HUES48 (cell line): ENCODE measurements at regions not wholly inside any gene's neighbourhood (a gene's known extent, or its start where the extent isn't known, plus 50 kb on each side); places are given as distances from the start of the nearest gene placed in this dataset.

Experiments
- H3K27ac ChIP-seq: one replicate; pipeline ENCODE4 v1.7.0; 2013; ENCODE audit warnings: low read depth, low read length, inconsistent platforms
- H3K27me3 ChIP-seq: 2 replicates; pipeline ENCODE4 v1.6.1; 2013; ENCODE audit warnings: mild to moderate bottlenecking, low read length; ENCODE audit not compliant: control insufficient read depth, insufficient read depth
- H3K36me3 ChIP-seq: 2 replicates; pipeline ENCODE4 v1.6.1; 2013; ENCODE audit warnings: low read length; ENCODE audit not compliant: control insufficient read depth, insufficient read depth
- H3K4me1 ChIP-seq: 2 replicates; pipeline ENCODE4 v1.6.1; 2013; ENCODE audit warnings: mild to moderate bottlenecking, low read length; ENCODE audit not compliant: control insufficient read depth, insufficient read depth
- H3K4me3 ChIP-seq: 2 replicates; pipeline ENCODE4 v1.5.1; 2013; ENCODE audit warnings: mild to moderate bottlenecking, low read depth, low read length
- H3K9ac ChIP-seq: 2 replicates; pipeline ENCODE4 v1.6.1; 2013; ENCODE audit warnings: mild to moderate bottlenecking, low read depth, low read length, moderate library complexity
- H3K9me3 ChIP-seq: 2 replicates; pipeline ENCODE4 v1.6.1; 2013; ENCODE audit warnings: low read length; ENCODE audit not compliant: control insufficient read depth, insufficient read depth

DNA sequence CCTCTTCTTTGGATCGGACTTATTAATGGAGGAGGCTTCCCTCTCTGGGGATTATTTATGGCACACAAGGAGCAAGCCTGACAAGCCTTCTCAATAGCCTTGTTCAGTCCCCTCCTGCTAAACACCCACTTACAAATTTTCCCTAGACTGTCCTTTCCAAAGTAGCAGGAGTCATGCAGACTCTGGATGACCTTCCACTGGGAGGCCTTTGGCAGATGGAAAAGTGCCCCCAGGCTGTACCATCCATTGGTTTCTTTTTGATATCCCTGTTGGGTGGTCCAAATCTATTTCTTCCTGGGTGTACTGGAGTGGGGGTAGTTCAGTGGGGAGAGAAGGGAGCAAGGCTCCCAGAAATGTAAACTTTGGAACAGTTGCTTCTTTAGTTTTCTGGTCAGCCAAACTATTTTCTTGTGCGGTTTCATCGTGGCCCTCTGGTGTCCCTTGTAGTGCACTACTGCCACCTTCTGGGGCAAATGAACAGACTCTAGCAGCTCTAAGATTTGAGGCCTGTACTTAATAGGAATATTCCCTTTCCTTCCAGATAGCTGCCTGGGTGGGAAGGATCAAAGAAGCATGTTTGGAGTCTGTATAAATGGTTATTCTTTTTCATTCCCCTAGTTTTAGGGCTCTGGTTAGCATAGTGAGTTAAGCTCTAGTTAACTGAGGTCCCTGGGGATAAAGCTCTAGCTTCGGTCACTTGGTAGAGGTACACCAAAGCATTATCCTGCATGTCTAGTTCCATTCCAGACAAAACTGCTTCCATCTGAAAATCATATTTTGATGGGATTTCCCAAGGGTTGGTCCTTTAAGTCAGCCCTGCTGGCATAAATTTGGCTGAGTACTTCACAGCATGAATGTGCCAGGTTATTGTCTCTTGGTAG, 409.5 kb downstream of the SLC6A15 start:
- Histone ChIP-seq H3K27me3 (no peaks in the 10 kb centered on the region), H3K9ac (no peak overlapping the region), H3K4me3 (no peak overlapping the region), H3K27ac (no peak overlapping the region), H3K9me3 (no peaks in the 10 kb centered on the region), H3K4me1 (no peaks in the 10 kb centered on the region), H3K36me3 (no peaks in the 10 kb centered on the region)

DNA sequence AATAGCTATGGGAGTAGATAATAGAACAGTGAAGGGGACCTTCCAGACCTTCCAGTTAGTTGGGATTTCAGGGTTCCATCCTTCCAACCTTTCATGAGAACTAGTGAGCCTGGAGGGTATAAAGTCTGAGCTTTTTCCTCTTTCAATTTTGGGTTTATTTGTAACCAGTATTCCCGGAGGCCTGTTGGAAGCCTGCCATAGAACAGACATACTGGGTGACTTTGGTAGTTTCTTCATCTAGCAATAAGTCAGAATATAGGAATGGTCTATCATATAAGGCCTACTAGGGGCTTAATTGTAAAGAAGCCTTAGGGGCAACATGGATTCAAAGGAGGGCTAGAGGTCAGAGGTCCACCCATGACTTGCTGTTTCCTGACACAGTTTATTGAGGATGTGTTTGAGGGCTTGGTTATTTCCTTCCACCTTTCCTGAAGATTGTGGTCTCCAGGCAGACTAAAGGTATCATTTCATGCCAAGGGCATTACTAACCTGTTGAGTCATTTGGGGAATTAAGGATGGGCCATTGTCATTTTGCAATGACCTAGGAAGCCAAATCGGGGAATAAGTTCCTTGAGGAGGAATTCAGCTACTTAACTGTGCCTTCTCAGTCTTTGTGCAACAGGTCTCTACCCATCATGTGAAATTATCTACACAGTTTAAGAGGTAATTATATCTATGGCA, 410.3 kb downstream of the SLC6A15 start:
- Histone ChIP-seq H3K27me3 (no peaks in the 10 kb centered on the region), H3K36me3 (no peaks in the 10 kb centered on the region), H3K4me3 (no peak overlapping the region), H3K4me1 (no peaks in the 10 kb centered on the region), H3K9ac (no peak overlapping the region), H3K9me3 (no peaks in the 10 kb centered on the region), H3K27ac (no peak overlapping the region)

DNA sequence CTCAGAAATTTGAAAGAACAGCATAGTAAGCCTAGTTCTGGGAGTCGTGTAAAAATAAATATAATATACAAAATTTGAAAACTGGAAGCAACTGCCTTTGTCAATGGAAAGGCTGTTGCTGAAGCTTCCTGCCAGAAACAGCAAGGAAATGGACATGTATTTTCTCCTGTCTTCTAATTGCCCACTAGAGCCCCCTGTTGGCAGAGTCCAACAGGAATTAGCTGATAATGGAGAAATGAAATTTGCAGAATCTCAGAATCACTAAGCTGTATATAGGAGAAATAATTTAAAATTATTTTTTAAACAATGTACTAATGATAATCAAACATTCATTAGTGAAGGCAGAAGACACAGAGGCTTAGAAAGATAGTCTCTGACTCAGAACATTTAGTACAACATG, 414.8 kb downstream of the SLC6A15 start:
- no peak overlapping the region for H3K27ac ChIP-seq
- no peaks in the 10 kb centered on the region for H3K9me3 ChIP-seq
- no peak overlapping the region for H3K9ac ChIP-seq
- no peaks in the 10 kb centered on the region for H3K4me1 ChIP-seq
- no peak overlapping the region for H3K4me3 ChIP-seq
- no peaks in the 10 kb centered on the region for H3K36me3 ChIP-seq
- H3K27me3 ChIP-seq, result no peaks in the 10 kb centered on the region

DNA sequence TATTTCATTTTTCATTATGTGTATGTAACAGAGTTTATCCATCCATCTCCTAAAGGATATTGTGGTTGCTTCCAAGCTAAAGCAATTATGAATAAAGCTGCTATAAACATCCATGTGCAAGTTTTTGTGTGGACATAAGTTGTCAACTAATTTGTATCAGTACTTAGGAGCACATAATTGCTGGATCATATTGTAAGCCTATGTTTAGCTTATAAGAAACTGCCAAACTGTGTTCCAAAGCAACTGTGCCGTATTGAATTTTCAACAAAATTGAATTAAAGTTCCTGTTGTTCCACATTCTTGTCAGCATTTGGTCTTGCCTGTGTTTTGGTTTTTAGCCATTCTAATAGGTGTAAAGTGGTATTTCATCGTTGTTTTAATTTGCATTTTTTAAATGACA, 416.9 kb downstream of the SLC6A15 start:
- no peaks in the 10 kb centered on the region for H3K4me1 ChIP-seq
- H3K36me3 ChIP-seq, result no peaks in the 10 kb centered on the region
- H3K9me3 ChIP-seq, result no peaks in the 10 kb centered on the region
- H3K27ac ChIP-seq, result no peak overlapping the region
- H3K27me3 ChIP-seq, result no peaks in the 10 kb centered on the region
- H3K4me3 ChIP-seq, result no peak overlapping the region
- no peak overlapping the region for H3K9ac ChIP-seq

DNA sequence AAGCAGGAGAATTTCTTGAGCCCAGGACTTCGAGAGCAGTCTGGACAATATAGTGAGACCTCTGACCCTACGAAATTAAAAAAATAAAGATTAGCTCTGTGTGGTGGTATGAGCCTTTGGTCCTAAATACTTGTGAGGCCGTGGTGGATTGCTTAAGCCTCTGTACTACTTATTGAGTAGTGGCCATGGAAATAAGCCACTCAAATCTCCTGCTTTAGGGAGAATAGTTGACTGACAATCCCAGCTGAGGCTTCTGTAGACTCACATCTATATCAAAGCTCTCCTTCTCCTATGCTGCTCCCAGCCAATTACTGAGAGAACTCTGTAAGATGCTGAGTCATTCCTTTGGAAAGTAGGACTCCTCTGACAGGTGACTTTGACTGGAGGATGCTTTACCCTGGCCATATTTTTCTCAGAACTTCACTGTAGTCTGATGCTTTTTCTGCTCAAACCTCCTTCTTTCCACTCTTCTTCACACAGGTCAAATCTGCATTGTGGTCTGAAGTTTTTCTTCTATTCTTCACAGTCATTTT, 420.2 kb downstream of the SLC6A15 start:
- Histone ChIP-seq H3K36me3 (no peaks in the 10 kb centered on the region), H3K4me1 (no peaks in the 10 kb centered on the region), H3K4me3 (no peak overlapping the region), H3K27ac (no peak overlapping the region), H3K9ac (no peak overlapping the region), H3K9me3 (no peaks in the 10 kb centered on the region), H3K27me3 (no peaks in the 10 kb centered on the region)

DNA sequence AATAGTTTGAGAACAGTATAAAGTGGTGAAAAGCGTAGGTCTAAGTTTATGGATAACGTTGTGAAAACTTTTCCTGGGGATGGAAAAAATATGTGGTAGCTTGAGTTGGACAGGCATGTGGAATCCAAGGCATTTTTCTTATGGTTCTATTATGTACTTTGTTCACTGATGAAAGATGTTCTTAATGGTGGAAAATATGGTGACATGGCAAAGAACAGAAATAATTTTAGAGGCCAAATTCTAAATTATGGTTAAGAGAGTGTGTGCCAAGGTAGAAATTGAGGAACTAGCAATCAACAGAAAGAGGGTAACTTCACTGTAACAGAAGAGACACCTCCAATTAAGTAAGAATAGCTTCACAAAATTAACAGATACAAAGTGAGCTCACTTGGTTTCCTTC, 427.8 kb downstream of the SLC6A15 start:
- H3K27me3 ChIP-seq, result no peaks in the 10 kb centered on the region
- H3K27ac ChIP-seq, result no peak overlapping the region
- H3K4me3 ChIP-seq, result no peak overlapping the region
- H3K36me3 ChIP-seq, result no peaks in the 10 kb centered on the region
- no peak overlapping the region for H3K9ac ChIP-seq
- H3K9me3 ChIP-seq, result no peaks in the 10 kb centered on the region
- H3K4me1 ChIP-seq, result no peaks in the 10 kb centered on the region

DNA sequence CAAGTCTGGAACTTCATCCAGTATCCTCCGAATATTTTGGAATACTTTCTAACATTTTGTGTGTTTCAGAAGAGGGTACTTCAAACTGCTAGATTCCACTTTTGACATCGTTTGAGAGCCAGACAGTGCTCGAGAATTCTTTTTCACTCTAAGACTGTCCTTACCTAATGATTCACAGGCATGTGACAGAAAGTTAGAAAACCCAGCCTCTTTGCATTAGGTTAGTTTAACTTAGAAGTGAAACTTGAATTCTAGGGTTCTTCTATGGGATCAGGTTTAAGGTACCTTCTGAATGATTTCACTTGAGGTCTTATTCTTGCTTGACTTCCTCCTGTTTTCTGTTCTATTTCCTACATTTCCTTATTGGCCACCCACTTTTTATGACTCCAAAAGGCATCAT, 431.8 kb downstream of the SLC6A15 start:
- H3K27me3 ChIP-seq, result no peaks in the 10 kb centered on the region
- no peak overlapping the region for H3K9ac ChIP-seq
- H3K4me1 ChIP-seq, result no peaks in the 10 kb centered on the region
- no peak overlapping the region for H3K27ac ChIP-seq
- H3K9me3 ChIP-seq, result no peaks in the 10 kb centered on the region
- no peaks in the 10 kb centered on the region for H3K36me3 ChIP-seq
- no peak overlapping the region for H3K4me3 ChIP-seq

DNA sequence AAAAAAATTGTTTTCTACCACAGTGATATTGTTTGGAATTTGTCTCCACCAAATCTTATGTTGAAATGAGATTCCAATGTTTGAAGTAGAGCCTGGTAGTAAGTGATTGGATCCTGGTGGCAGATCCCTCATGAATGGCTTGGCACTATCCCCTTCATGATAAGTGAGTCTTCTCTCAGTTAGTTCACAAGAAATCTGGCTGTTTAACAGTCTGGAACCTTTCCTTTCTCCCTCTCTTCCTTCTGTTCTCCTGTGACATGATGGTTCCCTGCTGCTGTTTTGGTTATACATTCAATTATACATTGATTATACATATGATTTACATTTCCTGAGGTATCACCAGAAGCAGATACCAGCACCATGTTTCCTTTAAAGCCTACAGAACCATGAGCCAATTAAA, 442.2 kb downstream of the SLC6A15 start:
- Histone ChIP-seq H3K36me3 (no peaks in the 10 kb centered on the region), H3K9ac (no peak overlapping the region), H3K4me3 (no peak overlapping the region), H3K4me1 (no peaks in the 10 kb centered on the region), H3K27ac (no peak overlapping the region), H3K27me3 (no peaks in the 10 kb centered on the region), H3K9me3 (no peaks in the 10 kb centered on the region)

DNA sequence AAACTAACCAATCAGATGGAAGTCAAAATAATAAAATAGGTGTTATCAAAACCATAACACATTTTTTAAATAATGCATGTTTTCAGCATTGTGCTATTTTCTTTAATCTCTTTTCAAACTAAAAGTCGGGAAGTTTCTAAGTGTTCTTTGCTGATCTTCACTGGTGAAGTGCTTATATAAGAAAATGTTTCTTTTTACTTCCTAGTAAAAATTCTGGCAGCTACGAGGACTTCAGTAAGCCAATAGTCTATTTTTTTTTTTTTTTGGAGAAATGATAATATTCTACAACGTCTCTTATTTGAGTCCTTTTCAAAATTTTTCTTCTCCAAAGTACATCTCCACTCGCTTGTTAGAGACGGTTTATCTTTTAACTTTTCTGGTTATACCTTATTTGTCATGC, 448.0 kb downstream of the SLC6A15 start:
- Histone ChIP-seq H3K36me3 (no peaks in the 10 kb centered on the region), H3K27me3 (no peaks in the 10 kb centered on the region), H3K9ac (no peak overlapping the region), H3K27ac (no peak overlapping the region), H3K4me3 (no peak overlapping the region), H3K9me3 (no peaks in the 10 kb centered on the region), H3K4me1 (no peaks in the 10 kb centered on the region)

DNA sequence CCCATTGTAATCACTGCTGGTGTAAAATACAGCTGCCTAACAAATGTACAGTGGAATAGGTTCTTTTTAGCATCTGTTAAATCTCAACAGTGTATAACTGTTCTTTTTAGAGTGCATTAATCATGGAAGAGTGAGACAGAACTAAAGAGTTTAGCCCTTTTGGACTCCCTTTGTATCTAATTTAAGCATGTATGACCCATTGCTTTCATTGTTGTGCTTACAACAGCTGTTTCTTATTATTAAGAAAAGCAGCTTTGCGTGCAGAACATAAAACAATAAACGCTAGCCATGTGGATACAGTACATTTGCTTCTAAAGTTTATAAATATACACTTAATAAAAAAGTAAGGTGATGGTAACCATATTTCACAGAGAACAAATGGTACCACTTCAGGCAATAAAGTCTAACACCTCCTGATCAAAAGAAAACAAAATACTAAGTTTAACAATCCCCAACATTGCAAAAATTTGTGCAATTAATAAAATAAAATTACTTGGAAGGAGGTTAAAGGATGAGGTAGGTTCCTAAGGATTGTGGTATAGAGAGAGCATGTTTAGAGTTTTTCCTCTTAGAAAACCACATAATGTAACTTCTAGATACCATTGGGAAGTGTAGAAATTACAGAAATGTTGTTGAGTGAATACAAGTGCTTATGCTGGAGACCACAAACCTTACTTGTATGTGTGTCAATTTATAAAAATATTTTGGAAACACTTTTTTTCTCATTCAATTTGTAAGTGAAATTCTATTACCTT, 448.7 kb downstream of the SLC6A15 start:
- Histone ChIP-seq H3K4me3 (no peak overlapping the region), H3K27me3 (no peaks in the 10 kb centered on the region), H3K9ac (no peak overlapping the region), H3K4me1 (no peaks in the 10 kb centered on the region), H3K9me3 (no peaks in the 10 kb centered on the region), H3K27ac (no peak overlapping the region), H3K36me3 (no peaks in the 10 kb centered on the region)

DNA sequence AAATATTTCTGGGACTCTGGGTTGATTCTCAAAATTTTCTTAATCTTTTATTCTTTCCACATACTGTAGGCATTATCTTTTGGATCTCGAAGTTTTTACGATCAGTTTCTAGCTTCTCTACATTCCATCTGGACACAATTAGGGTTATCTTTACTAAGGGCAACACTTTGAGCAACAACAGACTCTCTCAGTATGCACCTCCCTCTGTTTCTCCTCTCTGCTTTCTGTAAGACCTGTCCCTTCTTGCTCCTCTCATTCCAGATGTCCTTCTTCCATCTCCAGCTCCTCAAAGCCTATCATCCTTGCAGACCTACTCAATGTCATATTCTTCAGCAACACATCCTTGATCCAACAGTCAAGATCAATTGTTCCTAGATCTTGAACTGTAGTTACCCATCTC, 457.0 kb downstream of the SLC6A15 start:
- Histone ChIP-seq H3K9me3 (no peaks in the 10 kb centered on the region), H3K27me3 (no peaks in the 10 kb centered on the region), H3K36me3 (no peaks in the 10 kb centered on the region), H3K4me3 (no peak overlapping the region), H3K4me1 (no peaks in the 10 kb centered on the region), H3K9ac (no peak overlapping the region), H3K27ac (no peak overlapping the region)
